Neural cell (in vitro differentiated cells): ENCODE measurements at regions not wholly inside any gene's neighbourhood (a gene's known extent, or its start where the extent isn't known, plus 50 kb on each side); places are given as distances from the start of the nearest gene placed in this dataset.

Source experiments
- H2AFZ ChIP-seq: fragments of 200-600, 300-800 bp; sonication (generic), shearing (Covaris generic); 2 replicates; pipeline ENCODE4 v1.6.0; 2014; ENCODE audit warnings: low read depth, mild to moderate bottlenecking, antibody characterized with exemption, low read length, moderate library complexity
- H3F3A ChIP-seq: fragments of 200-600 bp; shearing (Covaris generic); 2 replicates; pipeline ENCODE4 v1.6.1; 2016; ENCODE audit warnings: mild to moderate bottlenecking, moderate library complexity, mixed read lengths, antibody characterized with exemption, low read length; ENCODE audit not compliant: insufficient read depth, poor library complexity, severe bottlenecking
- H3K27ac ChIP-seq: fragments of 200-600, 300-800 bp; sonication (generic), shearing (Covaris generic); 2 replicates; pipeline ENCODE4 v1.5.1; 2014; ENCODE audit warnings: mild to moderate bottlenecking, low read length, moderate library complexity
- H3K27me3 ChIP-seq: fragments of 300-800, 200-600 bp; sonication (generic), shearing (Covaris generic); 2 replicates; pipeline ENCODE4 v1.6.0; 2014; ENCODE audit warnings: mild to moderate bottlenecking, low read depth, low read length, moderate library complexity; ENCODE audit not compliant: insufficient read depth
- H3K36me3 ChIP-seq: fragments of 300-800, 200-600 bp; sonication (generic), shearing (Covaris generic); 2 replicates; pipeline ENCODE4 v1.5.1; 2014; ENCODE audit warnings: mild to moderate bottlenecking, antibody characterized with exemption, low read length, moderate library complexity; ENCODE audit not compliant: insufficient read depth
- H3K4me2 ChIP-seq: fragments of 300-800, 200-600 bp; sonication (generic), shearing (Covaris generic); 2 replicates; pipeline ENCODE4 v1.6.0; 2014; ENCODE audit warnings: mild to moderate bottlenecking, low read length
- H3K4me3 ChIP-seq: fragments of 300-800, 200-600 bp; sonication (generic), shearing (Covaris generic); 2 replicates; pipeline ENCODE4 v1.5.1; 2014; ENCODE audit warnings: mild to moderate bottlenecking, low read length, moderate library complexity
- H3K79me2 ChIP-seq: fragments of 200-600 bp; shearing (Covaris generic); replicated peaks from 2 replicates; pipeline ENCODE4 v1.6.0; 2014; ENCODE audit warnings: mild to moderate bottlenecking, low read length, moderate library complexity; ENCODE audit not compliant: insufficient read depth
- H3K9ac ChIP-seq: fragments of 300-800, 200-600 bp; sonication (generic), shearing (Covaris generic); 2 replicates; pipeline ENCODE4 v1.6.1; 2016; ENCODE audit warnings: mild to moderate bottlenecking, low read length, mixed read lengths
- H3K9me2 ChIP-seq: fragments of 200-600 bp; shearing (Covaris generic); 2 replicates; pipeline ENCODE4 v1.6.1; 2016; ENCODE audit warnings: mild to moderate bottlenecking, low read length, mixed read lengths; ENCODE audit not compliant: insufficient read depth
- H3K9me3 ChIP-seq: fragments of 200-600, 300-800 bp; sonication (generic), shearing (Covaris generic); 2 replicates; pipeline ENCODE4 v1.6.1; 2016; ENCODE audit warnings: mild to moderate bottlenecking, mixed run types, low read length, moderate library complexity, mixed read lengths
- H4K20me1 ChIP-seq: fragments of 200-600 bp; shearing (Covaris generic); 2 replicates; pipeline ENCODE4 v1.6.1; 2016; ENCODE audit warnings: mild to moderate bottlenecking, mixed run types; ENCODE audit not compliant: insufficient read depth
- EP300 ChIP-seq: fragments of 450-650 bp; conservative IDR thresholded peaks from 2 replicates; pipeline ENCODE4 v1.6.1; 2014; ENCODE audit warnings: antibody characterized with exemption, mild to moderate bottlenecking, moderate library complexity; ENCODE audit not compliant: poor library complexity, severe bottlenecking
- EZH2 ChIP-seq: fragments of 200-600, 300-800 bp; shearing (Covaris generic), sonication (generic); IDR thresholded peaks from 2 replicates; pipeline ENCODE4 v1.6.1; 2014; ENCODE audit warnings: antibody characterized with exemption, low read length, borderline replicate concordance, mild to moderate bottlenecking; ENCODE audit not compliant: insufficient read depth, poor library complexity, severe bottlenecking
- MXI1 ChIP-seq: fragments of 450-650 bp; conservative IDR thresholded peaks from 2 replicates; pipeline ENCODE4 v1.6.1; 2014; ENCODE audit warnings: antibody characterized with exemption, mild to moderate bottlenecking; ENCODE audit not compliant: poor library complexity, severe bottlenecking
- POLR2AphosphoS5 ChIP-seq: IDR thresholded peaks from 2 replicates; pipeline ENCODE4 v1.6.1; 2012
- RAD21 ChIP-seq: fragments of 450-650 bp; conservative IDR thresholded peaks from 2 replicates; pipeline ENCODE4 v1.6.1; 2014; ENCODE audit warnings: antibody characterized with exemption, mild to moderate bottlenecking, moderate library complexity
- SMC3 ChIP-seq: fragments of 450-650 bp; conservative IDR thresholded peaks from 2 replicates; pipeline ENCODE4 v1.6.1; 2014; ENCODE audit warnings: antibody characterized with exemption, mild to moderate bottlenecking, moderate library complexity; ENCODE audit not compliant: poor library complexity
- TAF1 ChIP-seq: IDR thresholded peaks from 2 replicates; pipeline ENCODE4 v1.6.1; 2012; ENCODE audit warnings: low read depth
- TF ChIP-seq, protein P1 (sequence below): IDR thresholded peaks from 2 replicates; pipeline ENCODE4 v1.6.1; 2012; ENCODE audit warnings: borderline replicate concordance
- TF ChIP-seq, protein P2 (sequence below): fragments of 450-650 bp; IDR thresholded peaks from 2 replicates; pipeline ENCODE4 v1.5.1; 2014; ENCODE audit warnings: antibody characterized with exemption, mild to moderate bottlenecking, moderate library complexity; ENCODE audit not compliant: poor library complexity, severe bottlenecking

DNA sequence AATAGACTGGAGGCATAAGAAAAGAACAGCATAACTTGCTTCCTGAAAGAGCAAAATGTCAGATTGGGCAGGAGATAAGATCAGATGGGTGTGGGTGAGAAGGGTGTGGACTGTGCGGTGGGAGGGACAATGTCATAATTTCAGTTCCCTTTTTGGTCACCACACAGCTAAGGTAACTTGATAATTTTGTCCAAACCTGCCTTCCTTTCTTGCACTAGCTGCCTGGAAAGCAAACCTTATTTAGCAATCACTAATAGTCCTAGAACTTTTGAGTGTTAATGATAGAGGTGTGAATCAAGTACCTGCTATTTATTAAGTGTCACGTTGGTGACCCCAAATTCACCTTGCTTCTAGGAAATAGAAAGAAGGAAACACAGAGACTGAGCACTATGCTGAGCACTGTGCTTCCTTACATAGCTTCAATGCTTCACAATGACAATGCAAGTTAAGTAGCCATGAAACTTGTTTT lies 72.4 kb upstream of the SP4 start:
- Histone ChIP-seq H4K20me1 (no peaks in the 10 kb centered on the region), H2AFZ (no peak overlapping the region), H3K4me2 (no peak overlapping the region), H3K9ac (no peak overlapping the region), H3K79me2 (no peaks in the 10 kb centered on the region), H3K27me3 (no peaks in the 10 kb centered on the region), H3K36me3 (no peaks in the 10 kb centered on the region), H3K4me3 (no peak overlapping the region), H3K9me3 (no peaks in the 10 kb centered on the region), H3K9me2 (no peaks in the 10 kb centered on the region), H3F3A (no peaks in the 10 kb centered on the region), H3K27ac (no peak overlapping the region)
- TF ChIP-seq POLR2AphosphoS5 (no peak), RAD21 (no peak), TAF1 (no peak), EZH2 (no peak), EP300 (no peak), SMC3 (no peak), MXI1 (no peak)
- TF ChIP-seq, protein P1, sequence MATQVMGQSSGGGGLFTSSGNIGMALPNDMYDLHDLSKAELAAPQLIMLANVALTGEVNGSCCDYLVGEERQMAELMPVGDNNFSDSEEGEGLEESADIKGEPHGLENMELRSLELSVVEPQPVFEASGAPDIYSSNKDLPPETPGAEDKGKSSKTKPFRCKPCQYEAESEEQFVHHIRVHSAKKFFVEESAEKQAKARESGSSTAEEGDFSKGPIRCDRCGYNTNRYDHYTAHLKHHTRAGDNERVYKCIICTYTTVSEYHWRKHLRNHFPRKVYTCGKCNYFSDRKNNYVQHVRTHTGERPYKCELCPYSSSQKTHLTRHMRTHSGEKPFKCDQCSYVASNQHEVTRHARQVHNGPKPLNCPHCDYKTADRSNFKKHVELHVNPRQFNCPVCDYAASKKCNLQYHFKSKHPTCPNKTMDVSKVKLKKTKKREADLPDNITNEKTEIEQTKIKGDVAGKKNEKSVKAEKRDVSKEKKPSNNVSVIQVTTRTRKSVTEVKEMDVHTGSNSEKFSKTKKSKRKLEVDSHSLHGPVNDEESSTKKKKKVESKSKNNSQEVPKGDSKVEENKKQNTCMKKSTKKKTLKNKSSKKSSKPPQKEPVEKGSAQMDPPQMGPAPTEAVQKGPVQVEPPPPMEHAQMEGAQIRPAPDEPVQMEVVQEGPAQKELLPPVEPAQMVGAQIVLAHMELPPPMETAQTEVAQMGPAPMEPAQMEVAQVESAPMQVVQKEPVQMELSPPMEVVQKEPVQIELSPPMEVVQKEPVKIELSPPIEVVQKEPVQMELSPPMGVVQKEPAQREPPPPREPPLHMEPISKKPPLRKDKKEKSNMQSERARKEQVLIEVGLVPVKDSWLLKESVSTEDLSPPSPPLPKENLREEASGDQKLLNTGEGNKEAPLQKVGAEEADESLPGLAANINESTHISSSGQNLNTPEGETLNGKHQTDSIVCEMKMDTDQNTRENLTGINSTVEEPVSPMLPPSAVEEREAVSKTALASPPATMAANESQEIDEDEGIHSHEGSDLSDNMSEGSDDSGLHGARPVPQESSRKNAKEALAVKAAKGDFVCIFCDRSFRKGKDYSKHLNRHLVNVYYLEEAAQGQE, result no peak
- TF ChIP-seq, protein P2, sequence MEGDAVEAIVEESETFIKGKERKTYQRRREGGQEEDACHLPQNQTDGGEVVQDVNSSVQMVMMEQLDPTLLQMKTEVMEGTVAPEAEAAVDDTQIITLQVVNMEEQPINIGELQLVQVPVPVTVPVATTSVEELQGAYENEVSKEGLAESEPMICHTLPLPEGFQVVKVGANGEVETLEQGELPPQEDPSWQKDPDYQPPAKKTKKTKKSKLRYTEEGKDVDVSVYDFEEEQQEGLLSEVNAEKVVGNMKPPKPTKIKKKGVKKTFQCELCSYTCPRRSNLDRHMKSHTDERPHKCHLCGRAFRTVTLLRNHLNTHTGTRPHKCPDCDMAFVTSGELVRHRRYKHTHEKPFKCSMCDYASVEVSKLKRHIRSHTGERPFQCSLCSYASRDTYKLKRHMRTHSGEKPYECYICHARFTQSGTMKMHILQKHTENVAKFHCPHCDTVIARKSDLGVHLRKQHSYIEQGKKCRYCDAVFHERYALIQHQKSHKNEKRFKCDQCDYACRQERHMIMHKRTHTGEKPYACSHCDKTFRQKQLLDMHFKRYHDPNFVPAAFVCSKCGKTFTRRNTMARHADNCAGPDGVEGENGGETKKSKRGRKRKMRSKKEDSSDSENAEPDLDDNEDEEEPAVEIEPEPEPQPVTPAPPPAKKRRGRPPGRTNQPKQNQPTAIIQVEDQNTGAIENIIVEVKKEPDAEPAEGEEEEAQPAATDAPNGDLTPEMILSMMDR, result no peak

DNA sequence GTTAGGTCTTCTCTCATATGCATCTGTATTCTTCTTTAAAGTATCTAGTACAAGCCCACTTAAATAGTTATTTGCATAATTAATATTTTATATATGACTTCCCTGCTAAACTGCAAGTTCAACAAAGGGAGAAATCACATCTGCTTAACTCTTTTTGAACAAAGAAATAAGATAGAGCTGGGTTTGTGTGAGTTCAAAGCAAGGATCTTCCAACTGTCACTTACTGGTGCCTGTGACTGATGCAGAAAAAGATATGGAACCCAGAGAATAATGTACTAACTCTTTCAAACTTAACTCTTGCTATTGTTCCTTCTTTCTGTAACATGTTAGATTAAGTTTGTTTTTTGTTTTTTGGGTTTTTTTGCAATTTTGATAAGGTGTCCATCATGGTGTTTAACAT lies 71.3 kb upstream of the SP4 start:
- Histone ChIP-seq H3K9ac (no peak overlapping the region), H3F3A (no peaks in the 10 kb centered on the region)
- TF ChIP-seq EZH2, result no peak
- TF ChIP-seq MXI1, result no peak
- TF ChIP-seq, protein P2, result no peak
- TF ChIP-seq, protein P1, result no peak
- TF ChIP-seq EP300, result no peak
- no peak for TF ChIP-seq TAF1
- TF ChIP-seq RAD21, result no peak
- TF ChIP-seq POLR2AphosphoS5, result no peak
- no peak for TF ChIP-seq SMC3

More for the DNA sequence above, 71.3 kb upstream of the SP4 start:
- Histone ChIP-seq H3K9me2 (no peaks in the 10 kb centered on the region), H3K27ac (no peak overlapping the region), H3K9me3 (no peaks in the 10 kb centered on the region), H2AFZ (no peak overlapping the region), H3K4me2 (no peak overlapping the region), H3K27me3 (no peaks in the 10 kb centered on the region), H4K20me1 (no peaks in the 10 kb centered on the region), H3K79me2 (no peaks in the 10 kb centered on the region), H3K36me3 (no peaks in the 10 kb centered on the region), H3K4me3 (no peak overlapping the region)
